GM12878 (cell line): ENCODE measurements at regions not wholly inside any gene's neighbourhood (a gene's known extent, or its start where the extent isn't known, plus 50 kb on each side); places are given as distances from the start of the nearest gene placed in this dataset.

ENCODE experiments used
- ATAC-seq: fragments of 200-7000 bp; cut with Tn5 transposase; 3 replicates; pipeline ENCODE4 v1.9.1; 2020; ENCODE audit warnings: mild to moderate bottlenecking, moderate library complexity
- BruUV-seq: library from RNA; stranded (reverse); fragments of 400-500 nt; replicated peaks from 2 replicates; lab custom pipeline; 2021; lab: Mats Ljungman, UMichigan
- CTCF ChIA-PET: fragments of 300-600 bp; sonication (Branson Sonifier 250); formaldehyde crosslinking; extraction: SDS; loops from one replicate; lab custom pipeline; 2021; ENCODE audit warnings: inconsistent platforms; lab: Yijun Ruan, JAX
- POLR2A ChIA-PET: fragments of 350-600 bp; formaldehyde crosslinking; extraction: SDS; loops from one replicate; lab custom pipeline; 2021; ENCODE audit warnings: inconsistent platforms; lab: Charles Lee
- RAD21 ChIA-PET: fragments of 300-600 bp; sonication (Branson Sonifier 250); formaldehyde crosslinking; loops from one replicate; lab custom pipeline; 2023; ENCODE audit warnings: antibody characterized with exemption; ENCODE audit not compliant: unreplicated experiment; lab: Charles Lee
- SMC1A ChIA-PET: fragments of 300-600 bp; sonication (Branson Sonifier 250); formaldehyde crosslinking; loops from one replicate; lab custom pipeline; 2023; ENCODE audit not compliant: unreplicated experiment, uncharacterized antibody; lab: Charles Lee
- DNase-seq: peaks from one replicate; pipeline ENCODE4 v3.0.0-alpha.2; 2011; ENCODE audit warnings: low read depth, low spot score
- FAIRE-seq: peaks from 3 replicates; lab custom pipeline; 2011; peaks lifted over from hg19 to GRCh38; lab: Jason Lieb, UNC
- H2AFZ ChIP-seq: 2 replicates; pipeline ENCODE4 v1.6.0; 2011; ENCODE audit warnings: low read depth, low read length, control low read depth; ENCODE audit not compliant: control insufficient read depth
- H3K27ac ChIP-seq: 2 replicates; pipeline ENCODE4 v1.5.1; 2011; ENCODE audit warnings: control low read depth; ENCODE audit not compliant: control insufficient read depth, insufficient read depth
- H3K27me3 ChIP-seq, 2 experiments: replicated peaks in 1 of 2; 2 replicates each; pipeline versions ENCODE4 v1.6.0 to v1.6.1; 2011; ENCODE audit warnings: low read length in 1 of 2; ENCODE audit not compliant: control insufficient read depth in 2 of 2, insufficient read depth in 2 of 2
- H3K36me3 ChIP-seq, 2 experiments: 2 replicates each; pipeline ENCODE4 v1.5.1; 2011; ENCODE audit warnings: low read length in 1 of 2; ENCODE audit not compliant: control insufficient read depth in 2 of 2, insufficient read depth in 2 of 2
- H3K4me1 ChIP-seq: 2 replicates; pipeline ENCODE4 v1.6.1; 2011; ENCODE audit warnings: mild to moderate bottlenecking, low read length, moderate library complexity, mixed read lengths; ENCODE audit not compliant: control insufficient read depth, insufficient read depth
- H3K4me2 ChIP-seq: 2 replicates; pipeline ENCODE4 v1.6.0; 2011; ENCODE audit warnings: control low read depth; ENCODE audit not compliant: control insufficient read depth, insufficient read depth
- H3K4me3 ChIP-seq: fragments of 200-600 bp; sonication (generic); 2 replicates; pipeline ENCODE4 v1.5.1; 2016
- H3K79me2 ChIP-seq: 2 replicates; pipeline ENCODE4 v1.6.0; 2011; ENCODE audit warnings: low read length; ENCODE audit not compliant: control insufficient read depth, insufficient read depth
- H3K9ac ChIP-seq: 2 replicates; pipeline ENCODE4 v1.8.0; 2011; ENCODE audit warnings: low read length, control low read depth, mixed read lengths; ENCODE audit not compliant: control insufficient read depth, insufficient read depth
- H3K9me3 ChIP-seq: replicated peaks from 3 replicates; pipeline ENCODE4 v1.5.1; 2011; ENCODE audit warnings: mild to moderate bottlenecking, low read length; ENCODE audit not compliant: control insufficient read depth, insufficient read depth
- H4K20me1 ChIP-seq: 2 replicates; pipeline ENCODE4 v1.6.0; 2011; ENCODE audit not compliant: control insufficient read depth, insufficient read depth
- BACH1 ChIP-seq: fragments of 450-650 bp; IDR thresholded peaks from 2 replicates; pipeline ENCODE4 v1.6.1; 2017; ENCODE audit warnings: mild to moderate bottlenecking, borderline replicate concordance
- BMI1 ChIP-seq: fragments of 450-650 bp; IDR thresholded peaks from 2 replicates; pipeline ENCODE4 v1.6.1; 2016; ENCODE audit warnings: mild to moderate bottlenecking, moderate library complexity, borderline replicate concordance
- BRCA1 ChIP-seq: IDR thresholded peaks from 2 replicates; pipeline ENCODE4 v1.6.1; 2011; ENCODE audit warnings: low read depth, low read length, improper control_type of control experiment
- CREB1 ChIP-seq: IDR thresholded peaks from 2 replicates; pipeline ENCODE4 v1.6.1; 2012; ENCODE audit warnings: low read depth, mild to moderate bottlenecking, inconsistent platforms
- DPF2 ChIP-seq: fragments of 450-650 bp; IDR thresholded peaks from 2 replicates; pipeline ENCODE4 v1.6.1; 2017; ENCODE audit warnings: mild to moderate bottlenecking
- ESRRA ChIP-seq: IDR thresholded peaks from 2 replicates; pipeline ENCODE4 v1.6.1; 2012; ENCODE audit warnings: mild to moderate bottlenecking, low read length, improper control_type of control experiment
- EZH2 ChIP-seq: IDR thresholded peaks from 2 replicates; pipeline ENCODE4 v1.6.1; 2012; ENCODE audit warnings: low read depth, mild to moderate bottlenecking, control low read depth, inconsistent platforms, low read length, borderline replicate concordance; ENCODE audit not compliant: control insufficient read depth
- HCFC1 ChIP-seq: fragments of 150-350 bp; IDR thresholded peaks from 2 replicates; pipeline ENCODE4 v1.6.1; 2014; ENCODE audit warnings: low read length
- IKZF2 ChIP-seq, 2 experiments: fragments of 450-650 bp; IDR thresholded peaks; 2 replicates each; pipeline ENCODE4 v1.6.1; 2017; ENCODE audit warnings: mild to moderate bottlenecking in 2 of 2, moderate library complexity in 2 of 2
- MEF2B ChIP-seq: fragments of 450-650 bp; IDR thresholded peaks from 2 replicates; pipeline ENCODE4 v1.6.1; 2018; ENCODE audit warnings: mild to moderate bottlenecking, moderate library complexity; ENCODE audit not compliant: partially characterized antibody, poor library complexity, severe bottlenecking
- SMC3 ChIP-seq: IDR thresholded peaks from 2 replicates; pipeline ENCODE4 v1.6.1; 2011; ENCODE audit warnings: low read length, improper control_type of control experiment, borderline replicate concordance
- TARDBP ChIP-seq: IDR thresholded peaks from 2 replicates; pipeline ENCODE4 v1.6.1; 2016; ENCODE audit warnings: borderline replicate concordance
- YY1 ChIP-seq: IDR thresholded peaks from 2 replicates; pipeline ENCODE4 v1.6.1; 2011; ENCODE audit warnings: low read depth, mild to moderate bottlenecking, low read length
- ZNF207 ChIP-seq: fragments of 450-650 bp; IDR thresholded peaks from 2 replicates; pipeline ENCODE4 v1.6.1; 2014; ENCODE audit warnings: antibody characterized with exemption, mild to moderate bottlenecking, borderline replicate concordance
- ZNF384 ChIP-seq: IDR thresholded peaks from 2 replicates; pipeline ENCODE4 v1.6.1; 2012; ENCODE audit warnings: low read depth, mild to moderate bottlenecking, low read length, improper control_type of control experiment, borderline replicate concordance
- WGBS: methylation state at CpG from one replicate; pipeline ENCODE4 v1.1.6; 2016; ENCODE audit warnings: low lambda C conversion rate; ENCODE audit not compliant: insufficient replicate concordance, insufficient coverage; ENCODE audit errors: missing lambda C conversion rate; 5-methylcytosine and 5-hydroxymethylcytosine counted together
- in situ Hi-C: fragments of 300-500 bp; cut with MboI; formaldehyde crosslinking; loops from 9 replicates; pipeline ENCODE4 v1.14.3; 2018; ENCODE audit warnings: mixed read lengths
- intact Hi-C: fragments of 100-400 bp; cut with micrococcal nuclease; formaldehyde crosslinking; loops from one replicate; pipeline ENCODE4 v1.14.2; 2022; ENCODE audit not compliant: unreplicated experiment
- TF ChIP-seq, protein P1 (sequence below): fragments of 450-650 bp; conservative IDR thresholded peaks from 2 replicates; pipeline ENCODE4 v1.6.1; 2017; ENCODE audit warnings: mild to moderate bottlenecking, moderate library complexity

GRCh38 chr6:140372064-140372463 lies 997.6 kb upstream of the CITED2 start (continued):
- TF ChIP-seq DPF2 (no peak), CREB1 (no peak), ZNF207 (no peak), ESRRA (no peak), BMI1 (no peak), YY1 (no peak), EZH2 (no peak), BRCA1 (no peak), TARDBP (no peak), SMC3 (no peak)
- TF ChIP-seq, protein P1, sequence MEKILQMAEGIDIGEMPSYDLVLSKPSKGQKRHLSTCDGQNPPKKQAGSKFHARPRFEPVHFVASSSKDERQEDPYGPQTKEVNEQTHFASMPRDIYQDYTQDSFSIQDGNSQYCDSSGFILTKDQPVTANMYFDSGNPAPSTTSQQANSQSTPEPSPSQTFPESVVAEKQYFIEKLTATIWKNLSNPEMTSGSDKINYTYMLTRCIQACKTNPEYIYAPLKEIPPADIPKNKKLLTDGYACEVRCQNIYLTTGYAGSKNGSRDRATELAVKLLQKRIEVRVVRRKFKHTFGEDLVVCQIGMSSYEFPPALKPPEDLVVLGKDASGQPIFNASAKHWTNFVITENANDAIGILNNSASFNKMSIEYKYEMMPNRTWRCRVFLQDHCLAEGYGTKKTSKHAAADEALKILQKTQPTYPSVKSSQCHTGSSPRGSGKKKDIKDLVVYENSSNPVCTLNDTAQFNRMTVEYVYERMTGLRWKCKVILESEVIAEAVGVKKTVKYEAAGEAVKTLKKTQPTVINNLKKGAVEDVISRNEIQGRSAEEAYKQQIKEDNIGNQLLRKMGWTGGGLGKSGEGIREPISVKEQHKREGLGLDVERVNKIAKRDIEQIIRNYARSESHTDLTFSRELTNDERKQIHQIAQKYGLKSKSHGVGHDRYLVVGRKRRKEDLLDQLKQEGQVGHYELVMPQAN = no peak

DNA sequence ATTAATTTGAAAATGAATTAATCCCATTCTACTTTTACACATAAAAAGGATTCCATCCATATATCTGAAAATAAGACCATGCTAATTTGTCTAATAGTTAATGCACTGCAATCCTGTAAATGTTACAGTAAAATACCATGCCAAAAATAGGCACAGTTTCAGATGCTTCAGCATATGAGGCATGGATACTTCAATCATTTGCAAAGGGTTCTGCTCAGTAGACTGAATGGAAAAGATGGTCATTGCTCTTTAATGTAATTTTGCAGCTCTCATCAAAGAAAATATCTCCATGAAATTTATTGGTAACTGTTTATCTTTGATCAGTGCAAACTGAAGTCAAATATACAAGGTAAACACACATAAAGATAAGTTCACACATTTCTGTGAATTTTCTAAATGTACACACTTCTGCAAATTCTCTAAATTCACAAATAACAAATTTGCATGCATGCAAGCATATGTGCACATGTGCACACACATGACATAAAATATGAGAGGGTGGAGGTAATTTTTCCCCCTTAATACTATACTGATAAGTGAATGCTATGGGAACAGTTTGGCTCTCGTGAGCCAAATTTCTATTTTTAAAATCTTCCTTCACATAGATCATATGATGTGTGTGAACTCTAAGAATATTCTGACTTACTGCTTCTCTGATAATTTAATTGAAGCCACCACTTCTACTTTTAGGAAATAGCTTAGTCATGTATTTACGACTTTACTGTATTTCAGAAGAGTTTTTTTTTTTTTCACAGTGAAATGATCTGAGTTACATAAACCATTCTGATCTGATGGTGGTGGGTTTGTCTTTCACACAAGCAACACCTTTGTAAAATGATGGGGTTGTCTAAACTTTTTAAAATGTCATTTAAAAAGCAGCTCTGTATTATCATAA lies 996.8 kb upstream of the CITED2 start:
- ChIA-PET RAD21 (no interaction called here), POLR2A (no interaction called here), SMC1A (interaction anchor here (0.6 kb wide), 1 partner anchor 19 kb away, joined by 3 read pairs; no protein-coding TSS in a partner anchor), CTCF (no interaction called here)
- FAIRE-seq (no peak), DNase-seq (no peak), ATAC-seq (no peak)
- H2AFZ ChIP-seq = no peak overlapping the region
- H3K27me3 ChIP-seq = no peaks in the 10 kb centered on the region
- intact Hi-C loops = no loop called here
- no TSS peak for BruUV-seq
- WGBS = 4% methylated on average over 2 of the region's 2 CpGs
- H3K36me3 ChIP-seq = no peaks in the 10 kb centered on the region
- H3K4me1 ChIP-seq = no peaks in the 10 kb centered on the region
- H3K4me2 ChIP-seq = no peak overlapping the region
- TF ChIP-seq IKZF2 (IDR thresholded peaks at IDR 0.05) (no peak), ZNF384 (0 out of 2 replicates have a peak, but pooled peaks have one; percentile 25), MEF2B (peak; percentile 15), HCFC1 (no peak), BACH1 (peak; percentile 24; the same call in 1 of the 2 replicates)
- H3K9me3 ChIP-seq = no peaks in the 10 kb centered on the region
- H3K9ac ChIP-seq = no peak overlapping the region
- in situ Hi-C loops = no loop called here
- H3K79me2 ChIP-seq = no peaks in the 10 kb centered on the region
- H4K20me1 ChIP-seq = no peaks in the 10 kb centered on the region
- H3K27ac ChIP-seq = no peak overlapping the region
- no peak overlapping the region for H3K4me3 ChIP-seq
